ENCODE measurements at regions not wholly inside any gene's neighbourhood (a gene's known extent, or its start where the extent isn't known, plus 50 kb on each side); places are given as distances from the start of the nearest gene placed in this dataset.

GRCh38 chr1:60563777-60564535 lies 490.4 kb upstream of the C1orf87 start:
- DNase-seq (ENCODE audit: low read depth, low spot score): no peak
- no peak overlapping the region for H3K9ac ChIP-seq (ENCODE audit: control insufficient read depth, extremely low read depth, insufficient read depth, low read length)
- H3K4me1 ChIP-seq (ENCODE audit: control insufficient read depth, extremely low read depth, insufficient read depth, low read length): peaks cover 5% of the 10 kb centered on the region
- H3K4me3 ChIP-seq (ENCODE audit: control insufficient read depth in 2 of 3, extremely low read depth in 1 of 3, insufficient read depth in 2 of 3, low read depth in 1 of 3, low read length in 3 of 3): no peak overlapping the region
- no peak overlapping the region for H3K4me2 ChIP-seq (ENCODE audit: control insufficient read depth, extremely low read depth, insufficient read depth, low read depth, low read length)
- no peak for TF ChIP-seq EZH2 (IDR thresholded peaks at IDR 0.05; ENCODE audit: low read length)
- TF ChIP-seq CTCF (optimal IDR thresholded peaks at IDR 0.05 in 1 of 3, IDR thresholded peaks at IDR 0.05 in 1 of 3, conservative IDR thresholded peaks at IDR 0.05 in 1 of 3; ENCODE audit: extremely low read depth in 1 of 3, insufficient read depth in 2 of 3, low read length in 3 of 3): no peak
- no peak for FAIRE-seq
- no peaks in the 10 kb centered on the region for H4K20me1 ChIP-seq (ENCODE audit: control insufficient read depth, extremely low read depth, insufficient read depth, low read length)
- no peaks in the 10 kb centered on the region for H3K9me1 ChIP-seq (ENCODE audit: control insufficient read depth, extremely low read depth, insufficient read depth, low read length)
- no peaks in the 10 kb centered on the region for H3K36me3 ChIP-seq (ENCODE audit: control insufficient read depth in 2 of 2, extremely low read depth in 1 of 2, insufficient read depth in 2 of 2, low read length in 2 of 2)
- H3K27me3 ChIP-seq (ENCODE audit: control insufficient read depth, extremely low read depth, insufficient read depth, low read length): no peaks in the 10 kb centered on the region
- H3K27ac ChIP-seq (ENCODE audit: control insufficient read depth, insufficient read depth, low read length): no peak overlapping the region
- H3K9me3 ChIP-seq (ENCODE audit: control insufficient read depth, low read depth, low read length): no peaks in the 10 kb centered on the region
- dilution Hi-C loops (cut with MboI; ENCODE audit: extremely low pct_ligation_motif_present, low sequenced_read_pairs): no loop called here
- no peak overlapping the region for H2AFZ ChIP-seq (ENCODE audit: control insufficient read depth, low read length)
- H3K79me2 ChIP-seq (ENCODE audit: control insufficient read depth, insufficient read depth, low read length): no peaks in the 10 kb centered on the region

- Histone ChIP-seq H4K20me1 (ENCODE audit: control insufficient read depth, extremely low read depth, insufficient read depth, low read length) (no peaks in the 10 kb centered on the region), H3K9me3 (ENCODE audit: control insufficient read depth, low read depth, low read length) (no peaks in the 10 kb centered on the region), H3K4me2 (ENCODE audit: control insufficient read depth, extremely low read depth, insufficient read depth, low read depth, low read length) (no peak overlapping the region), H3K9ac (ENCODE audit: control insufficient read depth, extremely low read depth, insufficient read depth, low read length) (no peak overlapping the region), H3K4me1 (ENCODE audit: control insufficient read depth, extremely low read depth, insufficient read depth, low read length) (no peaks in the 10 kb centered on the region), H3K4me3 (ENCODE audit: control insufficient read depth in 2 of 3, extremely low read depth in 1 of 3, insufficient read depth in 2 of 3, low read depth in 1 of 3, low read length in 3 of 3) (no peak overlapping the region), H3K36me3 (ENCODE audit: control insufficient read depth in 2 of 2, extremely low read depth in 1 of 2, insufficient read depth in 2 of 2, low read length in 2 of 2) (no peaks in the 10 kb centered on the region), H3K9me1 (ENCODE audit: control insufficient read depth, extremely low read depth, insufficient read depth, low read length) (no peaks in the 10 kb centered on the region), H3K27ac (ENCODE audit: control insufficient read depth, insufficient read depth, low read length) (no peak overlapping the region), H3K79me2 (ENCODE audit: control insufficient read depth, insufficient read depth, low read length) (no peaks in the 10 kb centered on the region), H2AFZ (ENCODE audit: control insufficient read depth, low read length) (no peak overlapping the region), H3K27me3 (ENCODE audit: control insufficient read depth, extremely low read depth, insufficient read depth, low read length) (no peaks in the 10 kb centered on the region)
- no peak for TF ChIP-seq CTCF (optimal IDR thresholded peaks at IDR 0.05 in 1 of 3, IDR thresholded peaks at IDR 0.05 in 1 of 3, conservative IDR thresholded peaks at IDR 0.05 in 1 of 3; ENCODE audit: extremely low read depth in 1 of 3, insufficient read depth in 2 of 3, low read length in 3 of 3)
- TF ChIP-seq EZH2 (IDR thresholded peaks at IDR 0.05; ENCODE audit: low read length): no peak
- dilution Hi-C loops (cut with MboI; ENCODE audit: extremely low pct_ligation_motif_present, low sequenced_read_pairs): no loop called here
- FAIRE-seq: no peak
- DNase-seq (ENCODE audit: low read depth, low spot score): no peak
Measured at GRCh38 chr1:60562740-60563139, 489.2 kb upstream of the C1orf87 start.

All from keratinocyte (primary cell).